Fibroblast of lung (primary cell): ENCODE measurements at regions not wholly inside any gene's neighbourhood (a gene's known extent, or its start where the extent isn't known, plus 50 kb on each side); places are given as distances from the start of the nearest gene placed in this dataset.

Experiments used
- DNase-seq, 2 donors: peaks; one replicate each; pipeline versions ENCODE4 v3.0.0 to v3.0.0-alpha.2; 2010; ENCODE audit warnings: low read depth in 2 of 2
- H2AFZ ChIP-seq: 2 replicates; pipeline ENCODE4 v1.5.1; 2012; ENCODE audit warnings: low read length, control low read depth, inconsistent platforms
- H3K27ac ChIP-seq: 2 replicates; pipeline ENCODE4 v1.5.1; 2011; ENCODE audit warnings: low read length, control low read depth; ENCODE audit not compliant: insufficient read depth
- H3K27me3 ChIP-seq: 2 replicates; pipeline ENCODE4 v1.5.1; 2011; ENCODE audit warnings: mild to moderate bottlenecking, low read length; ENCODE audit not compliant: control insufficient read depth, insufficient read depth
- H3K36me3 ChIP-seq: 2 replicates; pipeline ENCODE4 v1.5.1; 2011; ENCODE audit warnings: low read length; ENCODE audit not compliant: control insufficient read depth, insufficient read depth
- H3K4me1 ChIP-seq: 2 replicates; pipeline ENCODE4 v1.5.1; 2011; ENCODE audit warnings: low read length; ENCODE audit not compliant: control insufficient read depth, insufficient read depth; ENCODE audit errors: extremely low read depth
- H3K4me2 ChIP-seq: 2 replicates; pipeline ENCODE4 v1.5.1; 2011; ENCODE audit warnings: low read length, control low read depth; ENCODE audit not compliant: insufficient read depth; ENCODE audit errors: extremely low read depth
- H3K4me3 ChIP-seq, 4 experiments: fragments of 200-600 bp in 1 of 4; sonication (generic) in 1 of 4; replicated peaks in 1 of 4; 2 replicates each; pipeline ENCODE4 v1.5.1; 2011 to 2016; ENCODE audit warnings: low read length in 4 of 4, low read depth in 3 of 4, mild to moderate bottlenecking in 3 of 4, control low read depth in 2 of 4, inconsistent platforms in 1 of 4, mixed read lengths in 1 of 4; ENCODE audit not compliant: insufficient read depth in 1 of 4; ENCODE audit errors: control extremely low read depth in 1 of 4
- H3K79me2 ChIP-seq: 2 replicates; pipeline ENCODE4 v1.5.1; 2012; ENCODE audit warnings: mild to moderate bottlenecking, low read length, inconsistent platforms; ENCODE audit not compliant: control insufficient read depth, insufficient read depth
- H3K9ac ChIP-seq: 2 replicates; pipeline ENCODE4 v1.5.1; 2011; ENCODE audit warnings: mild to moderate bottlenecking, low read length, control low read depth; ENCODE audit not compliant: insufficient read depth
- H3K9me3 ChIP-seq: 2 replicates; pipeline ENCODE4 v1.5.1; 2012; ENCODE audit warnings: low read depth, low read length; ENCODE audit not compliant: control insufficient read depth, insufficient read depth
- H4K20me1 ChIP-seq: 2 replicates; pipeline ENCODE4 v1.5.1; 2011; ENCODE audit warnings: low read length; ENCODE audit not compliant: control insufficient read depth, insufficient read depth; ENCODE audit errors: extremely low read depth
- CTCF ChIP-seq, 2 donors: IDR thresholded peaks in 1 of 2; conservative IDR thresholded peaks in 1 of 2; 1 replicate in 1 of 2; 2 replicates in 1 of 2; pipeline ENCODE4 v1.5.1; 2011 to 2012; ENCODE audit warnings: low read length in 2 of 2, control low read depth in 1 of 2, inconsistent platforms in 1 of 2, low read depth in 1 of 2, mild to moderate bottlenecking in 1 of 2
- EZH2 ChIP-seq: IDR thresholded peaks from 2 replicates; pipeline ENCODE4 v1.5.1; 2012; ENCODE audit warnings: low read length, control low read depth, mild to moderate bottlenecking; ENCODE audit errors: missing control alignments

- H3K9ac ChIP-seq: no peak overlapping the region
- H3K4me3 ChIP-seq: no peak overlapping the region
- no peak overlapping the region for H2AFZ ChIP-seq
- no peaks in the 10 kb centered on the region for H3K36me3 ChIP-seq
- no peak overlapping the region for H3K4me2 ChIP-seq
- no peak for DNase-seq
- H4K20me1 ChIP-seq: no peaks in the 10 kb centered on the region
- H3K4me1 ChIP-seq: no peaks in the 10 kb centered on the region
- no peak overlapping the region for H3K27ac ChIP-seq
- H3K79me2 ChIP-seq: no peaks in the 10 kb centered on the region
- TF ChIP-seq CTCF (conservative IDR thresholded peaks at IDR 0.05 in 1 of 2, IDR thresholded peaks at IDR 0.05 in 1 of 2; ENCODE audit: low read depth in 1 of 2, low read length in 2 of 2) (no peak), EZH2 (no peak)
- no peaks in the 10 kb centered on the region for H3K27me3 ChIP-seq
- H3K9me3 ChIP-seq: no peaks in the 10 kb centered on the region
Observed at GRCh38 chr2:215210082-215210481, 71.7 kb upstream of the ABCA12 start.

GRCh38 chr2:215207791-215208367 is 69.5 kb upstream of the ABCA12 start:
- Histone ChIP-seq H3K27me3 (no peaks in the 10 kb centered on the region), H3K36me3 (no peaks in the 10 kb centered on the region), H3K27ac (no peak overlapping the region), H3K4me2 (no peak overlapping the region), H3K9ac (no peak overlapping the region), H3K9me3 (no peaks in the 10 kb centered on the region), H3K4me3 (no peak overlapping the region), H3K79me2 (no peaks in the 10 kb centered on the region), H3K4me1 (no peaks in the 10 kb centered on the region), H4K20me1 (no peaks in the 10 kb centered on the region), H2AFZ (no peak overlapping the region)
- TF ChIP-seq EZH2 (no peak), CTCF (conservative IDR thresholded peaks at IDR 0.05 in 1 of 2, IDR thresholded peaks at IDR 0.05 in 1 of 2; ENCODE audit: low read depth in 1 of 2, low read length in 2 of 2) (no peak)
- DNase-seq: no peak

GRCh38 chr2:215207041-215207440 is 68.6 kb upstream of the ABCA12 start:
- Histone ChIP-seq H3K4me1 (no peaks in the 10 kb centered on the region), H3K4me2 (no peak overlapping the region), H3K36me3 (no peaks in the 10 kb centered on the region), H3K9ac (no peak overlapping the region), H4K20me1 (no peaks in the 10 kb centered on the region), H3K9me3 (no peaks in the 10 kb centered on the region), H2AFZ (no peak overlapping the region), H3K79me2 (no peaks in the 10 kb centered on the region), H3K27me3 (no peaks in the 10 kb centered on the region), H3K4me3 (no peak overlapping the region), H3K27ac (no peak overlapping the region)
- DNase-seq: no peak
- TF ChIP-seq CTCF (conservative IDR thresholded peaks at IDR 0.05 in 1 of 2, IDR thresholded peaks at IDR 0.05 in 1 of 2; ENCODE audit: low read depth in 1 of 2, low read length in 2 of 2) (no peak), EZH2 (no peak)
